Smooth muscle cell (in vitro differentiated cells): ENCODE measurements at regions not wholly inside any gene's neighbourhood (a gene's known extent, or its start where the extent isn't known, plus 50 kb on each side); places are given as distances from the start of the nearest gene placed in this dataset.

ENCODE experiments used
- DNase-seq: peaks from one replicate; lab custom pipeline; 2025; ENCODE audit not compliant: unreplicated experiment; lab: John Stamatoyannopoulos, UW
- H2AFZ ChIP-seq: fragments of 200-600 bp; sonication (generic); 2 replicates; pipeline ENCODE4 v1.6.0; 2016; ENCODE audit warnings: antibody characterized with exemption, low read depth, mild to moderate bottlenecking
- H3F3A ChIP-seq: fragments of 200-600 bp; sonication (generic); 2 replicates; pipeline ENCODE4 v1.6.0; 2017; ENCODE audit warnings: antibody characterized with exemption, low read depth
- H3K27ac ChIP-seq: fragments of 200-600 bp; sonication (generic); 2 replicates; pipeline ENCODE4 v1.5.1; 2016; ENCODE audit warnings: low read depth, mild to moderate bottlenecking
- H3K27me3 ChIP-seq: fragments of 200-600 bp; sonication (generic); 2 replicates; pipeline ENCODE4 v1.6.1; 2016; ENCODE audit warnings: low read depth, mild to moderate bottlenecking
- H3K36me3 ChIP-seq: fragments of 200-600 bp; sonication (generic); 2 replicates; pipeline ENCODE4 v1.5.1; 2016; ENCODE audit warnings: low read depth
- H3K4me1 ChIP-seq: fragments of 200-600 bp; sonication (generic); 2 replicates; pipeline ENCODE4 v1.5.1; 2016; ENCODE audit warnings: low read depth
- H3K4me2 ChIP-seq: fragments of 200-600 bp; sonication (generic); 2 replicates; pipeline ENCODE4 v1.6.0; 2016; ENCODE audit warnings: mild to moderate bottlenecking
- H3K4me3 ChIP-seq: fragments of 200-600 bp; sonication (generic); 2 replicates; pipeline ENCODE4 v1.5.1; 2016; ENCODE audit warnings: mild to moderate bottlenecking
- H3K79me2 ChIP-seq: fragments of 200-600 bp; sonication (generic); 2 replicates; pipeline ENCODE4 v1.6.0; 2016; ENCODE audit warnings: low read depth, mild to moderate bottlenecking
- H3K9ac ChIP-seq: fragments of 200-600 bp; sonication (generic); 2 replicates; pipeline ENCODE4 v1.6.0; 2016; ENCODE audit warnings: low read depth
- H3K9me3 ChIP-seq: fragments of 200-600 bp; sonication (generic); replicated peaks from 2 replicates; pipeline ENCODE4 v1.5.1; 2016; ENCODE audit warnings: low read depth
- H4K20me1 ChIP-seq: fragments of 200-600 bp; sonication (generic); 2 replicates; pipeline ENCODE4 v1.6.0; 2016; ENCODE audit warnings: low read depth
- WGBS: methylation state at CpG from one replicate; pipeline ENCODE4 v1.1.7; 2016; ENCODE audit warnings: low lambda C conversion rate; 5-methylcytosine and 5-hydroxymethylcytosine counted together
- TF ChIP-seq, protein P1 (sequence below): fragments of 200-600 bp; sonication (generic); IDR thresholded peaks from 2 replicates; pipeline ENCODE4 v1.5.1; 2017; ENCODE audit warnings: borderline replicate concordance, mild to moderate bottlenecking, antibody characterized with exemption; ENCODE audit not compliant: insufficient read depth, poor library complexity, severe bottlenecking

DNA sequence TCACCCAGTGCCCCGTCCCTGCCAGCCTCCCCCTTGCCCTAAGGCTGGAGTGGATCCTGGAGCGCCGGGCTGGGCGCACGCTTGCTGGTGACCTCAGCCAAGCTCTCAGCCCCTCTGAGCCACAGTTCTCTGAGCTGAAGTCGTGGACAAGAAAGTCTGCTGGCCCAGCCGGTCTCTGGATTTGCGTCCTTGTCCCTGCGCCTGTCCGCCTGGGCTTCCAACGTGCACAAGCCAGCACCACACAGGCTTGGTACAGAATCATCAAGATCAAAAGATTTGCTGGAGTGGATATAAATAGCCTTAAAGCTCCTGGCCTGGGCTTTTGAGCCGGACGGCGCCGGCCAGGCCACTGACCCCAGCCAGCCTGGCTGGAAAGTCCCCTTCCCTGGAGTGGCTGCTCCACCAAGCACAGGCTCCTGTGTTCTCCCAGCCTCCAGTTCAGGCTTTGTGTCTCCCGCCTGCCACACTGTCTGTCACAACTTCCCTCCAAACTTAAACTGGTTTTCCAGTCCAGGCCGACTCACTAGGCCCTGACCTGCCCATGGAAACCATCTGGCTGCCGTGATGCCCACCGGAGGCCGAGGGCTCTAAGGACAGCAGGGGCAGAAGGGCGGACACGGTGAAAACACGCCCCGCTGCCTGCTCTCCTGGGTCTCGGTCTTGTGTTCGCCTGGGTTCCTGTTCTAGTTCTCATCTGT lies 156.2 kb downstream of the NUP210 start:
- no peak overlapping the region for H3K27ac ChIP-seq
- H3K27me3 ChIP-seq: no peaks in the 10 kb centered on the region
- TF ChIP-seq, protein P1, sequence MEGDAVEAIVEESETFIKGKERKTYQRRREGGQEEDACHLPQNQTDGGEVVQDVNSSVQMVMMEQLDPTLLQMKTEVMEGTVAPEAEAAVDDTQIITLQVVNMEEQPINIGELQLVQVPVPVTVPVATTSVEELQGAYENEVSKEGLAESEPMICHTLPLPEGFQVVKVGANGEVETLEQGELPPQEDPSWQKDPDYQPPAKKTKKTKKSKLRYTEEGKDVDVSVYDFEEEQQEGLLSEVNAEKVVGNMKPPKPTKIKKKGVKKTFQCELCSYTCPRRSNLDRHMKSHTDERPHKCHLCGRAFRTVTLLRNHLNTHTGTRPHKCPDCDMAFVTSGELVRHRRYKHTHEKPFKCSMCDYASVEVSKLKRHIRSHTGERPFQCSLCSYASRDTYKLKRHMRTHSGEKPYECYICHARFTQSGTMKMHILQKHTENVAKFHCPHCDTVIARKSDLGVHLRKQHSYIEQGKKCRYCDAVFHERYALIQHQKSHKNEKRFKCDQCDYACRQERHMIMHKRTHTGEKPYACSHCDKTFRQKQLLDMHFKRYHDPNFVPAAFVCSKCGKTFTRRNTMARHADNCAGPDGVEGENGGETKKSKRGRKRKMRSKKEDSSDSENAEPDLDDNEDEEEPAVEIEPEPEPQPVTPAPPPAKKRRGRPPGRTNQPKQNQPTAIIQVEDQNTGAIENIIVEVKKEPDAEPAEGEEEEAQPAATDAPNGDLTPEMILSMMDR: no peak
- no peaks in the 10 kb centered on the region for H3K9me3 ChIP-seq
- no peak overlapping the region for H3K4me2 ChIP-seq
- H3K79me2 ChIP-seq: no peaks in the 10 kb centered on the region
- WGBS: 64% methylated on average over 26 of the region's 26 CpGs
- H3K4me1 ChIP-seq: peaks cover 3% of the 10 kb centered on the region
- no peaks in the 10 kb centered on the region for H3K36me3 ChIP-seq
- no peak overlapping the region for H2AFZ ChIP-seq
- no peak overlapping the region for H3K4me3 ChIP-seq
- H3K9ac ChIP-seq: no peak overlapping the region
- no peak for DNase-seq
- H4K20me1 ChIP-seq: no peaks in the 10 kb centered on the region
- no peaks in the 10 kb centered on the region for H3F3A ChIP-seq

DNA sequence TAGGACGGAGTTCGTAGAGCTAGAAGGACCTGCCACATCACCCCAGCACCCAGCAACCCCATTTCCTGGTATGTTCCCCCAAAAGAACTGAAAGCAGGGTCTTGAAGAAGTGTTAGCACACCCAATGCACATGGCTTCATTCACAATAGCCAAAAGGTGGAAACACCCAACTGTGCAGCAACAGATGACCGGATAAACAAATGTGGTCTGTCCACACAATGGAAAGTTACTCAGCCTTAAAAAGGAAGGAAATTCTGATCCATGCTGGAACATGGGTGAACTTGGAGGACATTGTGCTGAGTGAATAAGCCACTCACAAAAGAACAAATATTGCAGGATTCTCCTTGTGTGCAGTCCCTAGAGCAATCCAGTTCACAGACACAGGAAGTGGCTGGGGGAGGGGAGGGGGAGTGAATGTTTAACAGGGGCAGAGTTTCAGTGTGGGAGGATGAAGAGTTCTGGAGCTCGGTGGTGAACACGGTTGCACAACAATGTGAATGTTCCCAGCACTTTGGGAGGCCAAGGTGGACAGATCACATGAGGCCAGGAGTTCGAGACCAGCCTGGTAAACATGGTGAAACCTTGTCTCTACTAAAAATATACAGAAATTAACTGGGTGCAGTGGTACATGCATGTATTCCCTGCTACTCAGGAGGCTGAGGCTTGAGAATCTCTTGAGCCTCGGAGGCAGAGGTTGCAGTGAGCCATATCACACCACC lies 157.5 kb downstream of the NUP210 start:
- Histone ChIP-seq H2AFZ (no peak overlapping the region), H3K4me3 (no peak overlapping the region), H3K9me3 (no peaks in the 10 kb centered on the region), H3F3A (no peaks in the 10 kb centered on the region), H3K27ac (no peak overlapping the region), H4K20me1 (no peaks in the 10 kb centered on the region), H3K4me1 (peaks cover 3% of the 10 kb centered on the region), H3K36me3 (no peaks in the 10 kb centered on the region), H3K27me3 (no peaks in the 10 kb centered on the region), H3K4me2 (no peak overlapping the region), H3K9ac (no peak overlapping the region), H3K79me2 (no peaks in the 10 kb centered on the region)
- no peak for DNase-seq
- TF ChIP-seq, protein P1: no peak
- WGBS: 79% methylated on average over 7 of the region's 7 CpGs

DNA sequence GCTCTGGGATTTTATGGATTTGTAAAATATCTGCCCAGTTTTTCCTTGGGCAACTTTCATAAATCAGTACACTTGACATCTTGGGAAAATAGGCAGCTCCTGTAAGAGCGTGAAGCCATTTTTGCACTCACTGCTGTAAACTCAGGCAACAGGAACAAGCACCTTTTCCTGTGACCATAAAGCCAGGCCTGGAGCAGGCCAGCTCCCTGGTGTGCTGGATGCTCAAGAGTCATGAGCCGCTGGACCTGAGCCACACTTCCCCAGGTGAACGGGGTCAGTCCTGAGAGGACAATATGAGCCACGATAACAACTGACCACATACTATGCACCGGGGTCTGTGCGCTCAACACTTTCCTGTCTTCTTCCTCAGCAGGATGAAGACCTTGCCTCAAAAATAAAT lies 158.2 kb downstream of the NUP210 start:
- Histone ChIP-seq H3K79me2 (no peaks in the 10 kb centered on the region), H3K27me3 (no peaks in the 10 kb centered on the region), H3K36me3 (no peaks in the 10 kb centered on the region), H3K4me3 (no peak overlapping the region), H3K27ac (no peak overlapping the region), H3K9ac (no peak overlapping the region), H4K20me1 (peaks cover under 1% of the 10 kb centered on the region), H3F3A (no peaks in the 10 kb centered on the region), H3K4me1 (peaks cover 3% of the 10 kb centered on the region), H3K9me3 (no peaks in the 10 kb centered on the region), H3K4me2 (no peak overlapping the region), H2AFZ (no peak overlapping the region)
- WGBS: 97% methylated on average over 6 of the region's 6 CpGs
- DNase-seq: no peak
- TF ChIP-seq, protein P1: no peak
